COLO668 (cell line): ENCODE measurements at regions not wholly inside any gene's neighbourhood (a gene's known extent, or its start where the extent isn't known, plus 50 kb on each side); places are given as distances from the start of the nearest gene placed in this dataset.
A peak's percentile ranks its signal among the peaks of the same experiment; 100 is the strongest.

Experiments used
- DNase-seq: peaks from one replicate; lab custom pipeline; 2025; ENCODE audit not compliant: unreplicated experiment; lab: John Stamatoyannopoulos, UW

GRCh38 chr9:13900449-13900848, 413.5 kb downstream of the NFIB start:
- no peak for DNase-seq

- no peak for DNase-seq
Measured at GRCh38 chr9:13899924-13900323, 414.0 kb downstream of the NFIB start.

- DNase-seq = no peak
Measured at GRCh38 chr9:13898957-13899356, 415.0 kb downstream of the NFIB start.

- DNase-seq = no peak
Measured at GRCh38 chr9:13896922-13897835, 416.8 kb downstream of the NFIB start.

- DNase-seq = no peak
Measured at GRCh38 chr9:13896047-13896446, 417.9 kb downstream of the NFIB start.

GRCh38 chr9:13885258-13885657, 428.7 kb downstream of the NFIB start:
- DNase-seq = no peak

- DNase-seq = no peak
Measured at GRCh38 chr9:13879981-13880380, 434.0 kb downstream of the NFIB start.

GRCh38 chr9:13879011-13879410, 434.9 kb downstream of the NFIB start:
- DNase-seq = no peak

- no peak for DNase-seq
Measured at GRCh38 chr9:13878241-13878711, 435.7 kb downstream of the NFIB start.

GRCh38 chr9:13876741-13877140, 437.2 kb downstream of the NFIB start:
- DNase-seq = no peak

GRCh38 chr9:13873203-13873602, 440.7 kb downstream of the NFIB start:
- DNase-seq = no peak

- no peak for DNase-seq
Measured at GRCh38 chr9:13868336-13868735, 445.6 kb downstream of the NFIB start.

- no peak for DNase-seq
Measured at GRCh38 chr9:13865869-13866268, 448.1 kb downstream of the NFIB start.

- DNase-seq = no peak
Measured at GRCh38 chr9:13863112-13863511, 450.8 kb downstream of the NFIB start.

- no peak for DNase-seq
Measured at GRCh38 chr9:13862654-13863053, 451.3 kb downstream of the NFIB start.

GRCh38 chr9:13860946-13861640, 452.8 kb downstream of the NFIB start:
- DNase-seq = no peak

GRCh38 chr9:13860019-13860418, 453.9 kb downstream of the NFIB start:
- no peak for DNase-seq

- no peak for DNase-seq
Measured at GRCh38 chr9:13857521-13857920, 456.4 kb downstream of the NFIB start.

- DNase-seq = no peak
Measured at GRCh38 chr9:13847270-13847669, 466.7 kb downstream of the NFIB start.

GRCh38 chr9:13845460-13845859, 468.5 kb downstream of the NFIB start:
- no peak for DNase-seq

- DNase-seq = peak; percentile 28
Measured at GRCh38 chr9:13841746-13842462, 472.0 kb downstream of the NFIB start.

GRCh38 chr9:13832446-13832845, 481.5 kb downstream of the NFIB start:
- DNase-seq = no peak
